Endothelial cell of umbilical vein (primary cell): ENCODE measurements at regions not wholly inside any gene's neighbourhood (a gene's known extent, or its start where the extent isn't known, plus 50 kb on each side); places are given as distances from the start of the nearest gene placed in this dataset.
"Not testable (repeated sequence)": the region's sequence is repeated elsewhere in the genome, so short reads cannot be mapped to it uniquely, and the experiment has no call there.

Experiments
- BruUV-seq: library from RNA; stranded (reverse); fragments of 400-500 nt; replicated peaks from 2 replicates; lab custom pipeline; 2021; lab: Mats Ljungman, UMichigan
- CTCF ChIA-PET: fragments of 300-600, 350-600 bp; sonication (Branson Sonifier 250); formaldehyde crosslinking; loops from one replicate; lab custom pipeline; 2021; ENCODE audit warnings: antibody characterized with exemption, inconsistent platforms; lab: Charles Lee
- POLR2A ChIA-PET: fragments of 300-600, 350-600 bp; sonication (Branson Sonifier 250); formaldehyde crosslinking; loops from one replicate; lab custom pipeline; 2021; ENCODE audit warnings: antibody characterized with exemption, inconsistent platforms; lab: Charles Lee
- DNase-seq: peaks from one replicate; pipeline ENCODE4 v3.0.0-alpha.2; 2011; ENCODE audit warnings: low read depth, low spot score
- FAIRE-seq: peaks from 2 replicates; lab custom pipeline; 2011; peaks lifted over from hg19 to GRCh38; lab: Jason Lieb, UNC
- H2AFZ ChIP-seq: 2 replicates; pipeline ENCODE4 v1.6.0; 2012; ENCODE audit warnings: low read depth, low read length, control low read depth, inconsistent platforms
- H3K27ac ChIP-seq: 2 replicates; pipeline ENCODE4 v1.5.1; 2011; ENCODE audit warnings: low read depth, mild to moderate bottlenecking, control low read depth, low read length, moderate library complexity; ENCODE audit not compliant: insufficient read depth
- H3K27me3 ChIP-seq, 2 experiments: 2 replicates each; pipeline versions ENCODE4 v1.6.0 to v1.6.1; 2011; ENCODE audit warnings: low read length in 2 of 2, mixed read lengths in 1 of 2; ENCODE audit not compliant: control insufficient read depth in 2 of 2, insufficient read depth in 2 of 2
- H3K36me3 ChIP-seq, 2 experiments: 2 replicates in 1 of 2; 3 replicates in 1 of 2; pipeline ENCODE4 v1.5.1; 2011; ENCODE audit warnings: low read length in 2 of 2, mild to moderate bottlenecking in 1 of 2, moderate library complexity in 1 of 2; ENCODE audit not compliant: control insufficient read depth in 2 of 2, insufficient read depth in 2 of 2; ENCODE audit errors: extremely low read depth in 1 of 2
- H3K4me1 ChIP-seq: 3 replicates; pipeline ENCODE4 v1.5.1; 2011; ENCODE audit warnings: mild to moderate bottlenecking, low read length; ENCODE audit not compliant: control insufficient read depth, insufficient read depth; ENCODE audit errors: extremely low read depth
- H3K4me2 ChIP-seq: 2 replicates; pipeline ENCODE4 v1.6.1; 2011; ENCODE audit warnings: low read length, control low read depth, mixed read lengths; ENCODE audit not compliant: insufficient read depth
- H3K4me3 ChIP-seq, 3 experiments: fragments of 200-600 bp in 1 of 3; sonication (generic), shearing (Covaris generic) in 1 of 3; replicated peaks in 1 of 3; 2 replicates each; pipeline ENCODE4 v1.5.1; 2011 to 2016; ENCODE audit warnings: control low read depth in 3 of 3, low read length in 3 of 3, mild to moderate bottlenecking in 2 of 3, inconsistent platforms in 1 of 3, low read depth in 1 of 3, moderate library complexity in 1 of 3; ENCODE audit not compliant: insufficient read depth in 1 of 3
- H3K79me2 ChIP-seq: 2 replicates; pipeline ENCODE4 v1.6.0; 2012; ENCODE audit warnings: low read length, inconsistent platforms; ENCODE audit not compliant: control insufficient read depth, insufficient read depth
- H3K9ac ChIP-seq: replicated peaks from 2 replicates; pipeline ENCODE3; 2011; ENCODE audit warnings: low read length, control low read depth; ENCODE audit not compliant: insufficient read depth; ENCODE audit errors: extremely low read depth
- H3K9me1 ChIP-seq: replicated peaks from 3 replicates; pipeline ENCODE4 v1.6.0; 2011; ENCODE audit warnings: mild to moderate bottlenecking, low read length; ENCODE audit not compliant: control insufficient read depth, insufficient read depth; ENCODE audit errors: extremely low read depth
- H3K9me3 ChIP-seq: replicated peaks from 2 replicates; pipeline ENCODE4 v1.5.1; 2012; ENCODE audit warnings: low read length, inconsistent platforms; ENCODE audit not compliant: control insufficient read depth, insufficient read depth
- H4K20me1 ChIP-seq: replicated peaks from 2 replicates; pipeline ENCODE3; 2011; ENCODE audit warnings: mild to moderate bottlenecking, low read length; ENCODE audit not compliant: control insufficient read depth, insufficient read depth; ENCODE audit errors: extremely low read depth
- CTCF ChIP-seq, 2 donors: IDR thresholded peaks; 1 replicate in 1 of 2; 2 replicates in 1 of 2; pipeline ENCODE4 v1.5.1; 2011; ENCODE audit warnings: low read length in 2 of 2, mild to moderate bottlenecking in 2 of 2, moderate library complexity in 2 of 2, control low read depth in 1 of 2, inconsistent platforms in 1 of 2, low read depth in 1 of 2; ENCODE audit not compliant: insufficient read depth in 1 of 2; ENCODE audit errors: extremely low read depth in 1 of 2
- EZH2 ChIP-seq: IDR thresholded peaks from 2 replicates; pipeline ENCODE4 v1.6.1; 2012; ENCODE audit warnings: borderline replicate concordance, low read depth, mild to moderate bottlenecking, moderate library complexity, low read length, inconsistent platforms; ENCODE audit not compliant: severe bottlenecking
- FOS ChIP-seq: IDR thresholded peaks from 2 replicates; pipeline ENCODE4 v1.6.1; 2011; ENCODE audit warnings: mild to moderate bottlenecking, low read length, moderate library complexity, borderline replicate concordance; ENCODE audit not compliant: insufficient read depth
- GATA2 ChIP-seq: IDR thresholded peaks from 2 replicates; pipeline ENCODE4 v1.7.0; 2011; ENCODE audit warnings: low read depth, mild to moderate bottlenecking, moderate library complexity, mixed read lengths, low read length; ENCODE audit not compliant: insufficient read length, insufficient read depth
- JUN ChIP-seq: IDR thresholded peaks from 2 replicates; pipeline ENCODE4 v1.6.1; 2011; ENCODE audit warnings: borderline replicate concordance, low read depth; ENCODE audit not compliant: insufficient read length, insufficient read depth
- MYC ChIP-seq: IDR thresholded peaks from one replicate; pipeline ENCODE4 v1.6.1; 2011; ENCODE audit warnings: mild to moderate bottlenecking, low read depth, low read length
- POLR2A ChIP-seq: IDR thresholded peaks from 2 replicates; pipeline ENCODE4 v1.6.1; 2012; ENCODE audit warnings: low read depth, mild to moderate bottlenecking, control low read depth, low read length
- POLR2AphosphoS5 ChIP-seq: IDR thresholded peaks from 2 replicates; pipeline ENCODE4 v1.6.1; 2012; ENCODE audit warnings: low read depth, mild to moderate bottlenecking, control low read depth, low read length, moderate library complexity; ENCODE audit not compliant: insufficient read depth
- dilution Hi-C: fragments of 300-500 bp; cut with MboI; formaldehyde crosslinking; loops from one replicate; pipeline ENCODE4 v1.15.0; 2019; ENCODE audit warnings: low sequenced_read_pairs; ENCODE audit not compliant: extremely low pct_ligation_motif_present
- intact Hi-C: fragments of 100-400 bp; cut with micrococcal nuclease; formaldehyde crosslinking; loops from one replicate; pipeline ENCODE4 v1.10.0; 2022
- TF ChIP-seq, protein P1 (sequence below): IDR thresholded peaks from 2 replicates; pipeline ENCODE4 v1.6.1; 2011; ENCODE audit not compliant: insufficient read depth, insufficient read length

DNA sequence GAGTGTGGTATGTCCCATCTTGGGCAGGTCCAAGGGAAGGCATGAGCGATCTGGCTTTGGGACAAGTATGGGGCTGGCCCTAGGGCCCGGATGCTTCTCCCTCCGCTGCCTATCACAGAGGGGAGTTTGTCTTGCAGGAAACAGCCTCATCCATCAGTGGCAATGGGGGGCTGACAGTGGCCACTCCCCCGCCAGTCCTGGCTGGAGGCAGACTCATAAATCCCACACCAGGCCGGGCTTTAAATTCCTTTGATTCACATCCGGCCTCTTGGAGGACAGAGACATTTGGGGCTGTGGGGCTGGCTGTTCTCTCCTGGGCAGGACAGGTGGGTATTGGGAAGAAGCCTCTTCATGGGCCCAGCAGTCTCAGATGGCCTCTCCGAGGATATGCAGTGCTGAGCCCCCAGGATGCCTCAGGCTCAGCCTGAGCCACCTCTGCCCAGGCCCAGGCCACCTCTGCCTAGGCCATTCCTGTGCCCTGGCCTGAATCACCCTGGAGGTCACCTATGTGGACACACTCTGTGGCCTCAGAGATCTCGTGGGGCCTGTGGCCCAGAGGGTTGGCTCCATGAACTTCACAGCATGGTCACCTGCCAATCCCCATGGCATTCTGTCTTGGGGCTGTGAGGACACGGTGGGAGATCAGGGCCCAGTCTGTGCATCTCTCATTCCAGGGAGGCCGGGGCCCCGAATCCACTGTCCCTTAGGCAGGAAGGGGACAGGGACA, 84.2 kb upstream of the GOLGA6L4 start:
- no peaks in the 10 kb centered on the region for H3K36me3 ChIP-seq
- ChIA-PET POLR2A (no interaction called here), CTCF (no interaction called here)
- no peak overlapping the region for H3K4me2 ChIP-seq
- FAIRE-seq = no peak
- no peaks in the 10 kb centered on the region for H3K9me1 ChIP-seq
- no TSS peak for BruUV-seq
- no peak overlapping the region for H2AFZ ChIP-seq
- H3K4me1 ChIP-seq = no peaks in the 10 kb centered on the region
- dilution Hi-C loops = no loop called here
- no peak overlapping the region for H3K4me3 ChIP-seq
- no peak for DNase-seq
- H3K27me3 ChIP-seq = no peaks in the 10 kb centered on the region
- TF ChIP-seq, protein P1, sequence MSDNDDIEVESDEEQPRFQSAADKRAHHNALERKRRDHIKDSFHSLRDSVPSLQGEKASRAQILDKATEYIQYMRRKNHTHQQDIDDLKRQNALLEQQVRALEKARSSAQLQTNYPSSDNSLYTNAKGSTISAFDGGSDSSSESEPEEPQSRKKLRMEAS = no peak
- TF ChIP-seq MYC (no peak), GATA2 (no peak), POLR2A (no peak), EZH2 (no peak), JUN (no peak), FOS (no peak), CTCF (IDR thresholded peaks at IDR 0.05; ENCODE audit: extremely low read depth in 1 of 2, insufficient read depth in 1 of 2, low read depth in 1 of 2, low read length in 2 of 2) (no peak), POLR2AphosphoS5 (no peak)
- H3K79me2 ChIP-seq = no peaks in the 10 kb centered on the region
- H4K20me1 ChIP-seq = no peaks in the 10 kb centered on the region
- H3K9ac ChIP-seq = no peak overlapping the region
- H3K9me3 ChIP-seq = no peaks in the 10 kb centered on the region
- intact Hi-C loops = no loop called here
- no peak overlapping the region for H3K27ac ChIP-seq

GRCh38 chr15:84152381-84152979, 83.1 kb upstream of the GOLGA6L4 start:
- H3K27me3 ChIP-seq, H3K36me3 ChIP-seq, H4K20me1 ChIP-seq, FAIRE-seq, POLR2A ChIA-PET, H3K9ac ChIP-seq, H2AFZ ChIP-seq, intact Hi-C loops, H3K4me2 ChIP-seq, H3K27ac ChIP-seq, H3K9me1 ChIP-seq, CTCF ChIA-PET, H3K9me3 ChIP-seq, H3K79me2 ChIP-seq, H3K4me3 ChIP-seq, H3K4me1 ChIP-seq, BruUV-seq, DNase-seq, dilution Hi-C loops: not testable (repeated sequence)
